ENCODE measurements at regions not wholly inside any gene's neighbourhood (a gene's known extent, or its start where the extent isn't known, plus 50 kb on each side); places are given as distances from the start of the nearest gene placed in this dataset.
"Not testable (repeated sequence)": the region's sequence is repeated elsewhere in the genome, so short reads cannot be mapped to it uniquely, and the experiment has no call there.

- no peak for DNase-seq
Observed at GRCh38 chr2:41187376-41188122, 735.7 kb upstream of the SLC8A1 start.

GRCh38 chr2:41194230-41194629, 742.3 kb upstream of the SLC8A1 start:
- DNase-seq, result no peak

GRCh38 chr2:41197781-41198180, 745.9 kb upstream of the SLC8A1 start:
- DNase-seq, result no peak

- DNase-seq, result peak; percentile 10
Observed at GRCh38 chr2:41199334-41199733, 747.4 kb upstream of the SLC8A1 start.

GRCh38 chr2:41204315-41204714, 752.4 kb upstream of the SLC8A1 start:
- no peak for DNase-seq

- DNase-seq, result no peak
Observed at GRCh38 chr2:41206004-41206403, 754.1 kb upstream of the SLC8A1 start.

- peak; percentile 68 for DNase-seq
Observed at GRCh38 chr2:41207578-41207977, 755.7 kb upstream of the SLC8A1 start.

GRCh38 chr2:41210030-41210429, 758.1 kb upstream of the SLC8A1 start:
- DNase-seq, result not testable (repeated sequence)

GRCh38 chr2:41216978-41217377, 765.1 kb upstream of the SLC8A1 start:
- no peak for DNase-seq

GRCh38 chr2:41222593-41222992, 770.7 kb upstream of the SLC8A1 start:
- DNase-seq, result no peak

- DNase-seq, result no peak
Observed at GRCh38 chr2:41234093-41234492, 782.2 kb upstream of the SLC8A1 start.

- DNase-seq, result no peak
Observed at GRCh38 chr2:41241325-41242000, 789.6 kb upstream of the SLC8A1 start.

GRCh38 chr2:41242001-41242331, 790.1 kb upstream of the SLC8A1 start:
- DNase-seq, result no peak

- no peak for DNase-seq
Observed at GRCh38 chr2:41267929-41268659, 779.7 kb upstream of the PKDCC start.

GRCh38 chr2:41283079-41283775, 764.6 kb upstream of the PKDCC start:
- no peak for DNase-seq

GRCh38 chr2:41293491-41293890, 754.3 kb upstream of the PKDCC start:
- no peak for DNase-seq

GRCh38 chr2:41294331-41294730, 753.5 kb upstream of the PKDCC start:
- DNase-seq, result no peak

GRCh38 chr2:41313082-41313481, 734.7 kb upstream of the PKDCC start:
- no peak for DNase-seq

- no peak for DNase-seq
Observed at GRCh38 chr2:41314511-41315070, 733.2 kb upstream of the PKDCC start.

GRCh38 chr2:41319437-41319836, 728.4 kb upstream of the PKDCC start:
- no peak for DNase-seq

- DNase-seq, result no peak
Observed at GRCh38 chr2:41320491-41320890, 727.3 kb upstream of the PKDCC start.

GRCh38 chr2:41321351-41321750, 726.5 kb upstream of the PKDCC start:
- no peak for DNase-seq

- no peak for DNase-seq
Observed at GRCh38 chr2:41326851-41327250, 721.0 kb upstream of the PKDCC start.

All from DMS153 (cell line).